ENCODE measurements at regions not wholly inside any gene's neighbourhood (a gene's known extent, or its start where the extent isn't known, plus 50 kb on each side); places are given as distances from the start of the nearest gene placed in this dataset.

DNA sequence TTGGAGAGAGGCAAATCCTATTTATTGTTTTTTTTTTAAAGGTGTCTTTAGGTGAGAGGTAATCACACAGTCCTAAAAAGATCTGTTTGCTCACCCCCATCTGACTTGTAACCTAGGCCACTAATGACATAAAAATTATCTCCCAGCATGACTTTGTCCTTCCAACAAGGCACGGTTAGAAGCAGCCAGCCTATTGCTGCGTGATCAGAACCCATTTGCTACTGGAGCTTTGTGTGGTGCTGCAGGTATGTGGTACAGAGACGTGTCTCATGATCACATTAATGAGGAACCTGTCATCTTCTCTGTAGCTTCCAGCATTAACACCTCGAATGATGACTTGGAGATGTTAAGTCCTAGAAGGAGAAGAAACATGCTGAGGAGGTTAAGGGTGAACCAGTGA lies 555.8 kb upstream of the TLE4 start:
- DNase-seq (ENCODE audit: low read depth) = no peak

GRCh38 chr9:79020276-79020675 lies 551.5 kb upstream of the TLE4 start:
- no peak for DNase-seq (ENCODE audit: low read depth)

GRCh38 chr9:79021084-79021483 lies 550.7 kb upstream of the TLE4 start:
- DNase-seq (ENCODE audit: low read depth) = no peak

- DNase-seq (ENCODE audit: low read depth) = no peak
Measured at GRCh38 chr9:79023134-79023580, 548.6 kb upstream of the TLE4 start.

GRCh38 chr9:79026316-79026715 lies 545.4 kb upstream of the TLE4 start:
- DNase-seq (ENCODE audit: low read depth) = no peak

- DNase-seq (ENCODE audit: low read depth) = no peak
Measured at GRCh38 chr9:79028101-79028500, 543.7 kb upstream of the TLE4 start.

GRCh38 chr9:79034583-79034982 lies 537.2 kb upstream of the TLE4 start:
- no peak for DNase-seq (ENCODE audit: low read depth)

- no peak for DNase-seq (ENCODE audit: low read depth)
Measured at GRCh38 chr9:79037338-79037737, 534.4 kb upstream of the TLE4 start.

DNA sequence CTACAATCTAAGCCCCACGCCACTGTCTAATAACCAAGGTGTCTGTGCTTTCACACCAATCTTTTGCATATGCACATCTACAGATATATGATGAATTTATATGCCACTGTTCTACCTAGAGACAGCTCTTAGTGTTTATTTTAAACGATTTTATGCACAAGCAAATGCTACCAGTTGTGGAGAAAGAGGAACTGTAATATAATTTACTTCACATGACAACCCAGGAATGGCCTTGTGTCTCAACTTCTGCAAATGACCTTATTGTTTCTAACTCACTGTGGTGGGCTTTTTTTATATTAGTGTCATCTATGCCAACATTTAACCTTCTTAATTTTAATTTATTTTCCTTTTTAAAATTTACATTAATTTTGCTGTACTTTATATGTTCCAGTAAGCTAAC lies 531.1 kb upstream of the TLE4 start:
- no peak for DNase-seq (ENCODE audit: low read depth)

DNA sequence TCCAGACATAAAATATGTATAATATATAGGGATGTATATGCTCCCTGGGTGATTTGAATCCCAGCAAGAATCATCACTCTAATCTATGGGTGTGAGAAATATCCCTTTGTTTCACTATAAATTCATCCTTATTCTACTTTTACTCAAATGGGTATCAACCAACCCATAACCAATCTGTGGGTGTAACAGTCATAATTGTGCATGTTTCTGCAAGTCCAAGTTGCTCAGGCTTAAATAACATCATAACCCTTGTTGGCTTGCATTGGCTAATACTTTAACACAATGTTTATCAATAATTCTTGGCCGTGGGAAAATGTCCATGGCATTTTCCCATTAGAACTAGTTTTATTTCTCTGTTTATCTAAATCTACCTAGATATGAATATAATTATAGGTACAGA lies 530.5 kb upstream of the TLE4 start:
- DNase-seq (ENCODE audit: low read depth) = no peak

GRCh38 chr9:79043916-79044315 lies 527.8 kb upstream of the TLE4 start:
- DNase-seq (ENCODE audit: low read depth) = no peak

DNA sequence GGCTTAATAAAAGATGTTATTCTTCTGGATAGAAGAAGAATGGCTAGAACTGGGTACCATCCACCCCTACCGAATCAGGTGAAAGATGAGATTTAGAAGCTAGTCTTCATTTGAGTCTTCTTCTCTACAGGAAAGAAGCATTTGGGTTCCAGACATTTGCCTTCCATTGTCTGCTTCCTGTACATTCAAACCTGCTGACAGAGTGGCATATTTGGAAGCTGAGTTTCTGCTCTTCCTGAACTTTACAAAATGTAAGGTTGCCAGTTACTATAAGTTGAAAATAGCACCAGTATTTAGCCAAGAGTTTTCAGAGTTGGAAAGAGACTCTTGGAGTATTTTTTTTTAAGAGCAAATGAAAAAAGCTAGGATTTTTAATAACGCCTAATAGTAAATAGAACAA lies 525.4 kb upstream of the TLE4 start:
- DNase-seq (ENCODE audit: low read depth) = no peak

- no peak for DNase-seq (ENCODE audit: low read depth)
Measured at GRCh38 chr9:79049371-79049770, 522.4 kb upstream of the TLE4 start.

GRCh38 chr9:79053598-79053997 lies 518.2 kb upstream of the TLE4 start:
- DNase-seq (ENCODE audit: low read depth) = no peak

DNA sequence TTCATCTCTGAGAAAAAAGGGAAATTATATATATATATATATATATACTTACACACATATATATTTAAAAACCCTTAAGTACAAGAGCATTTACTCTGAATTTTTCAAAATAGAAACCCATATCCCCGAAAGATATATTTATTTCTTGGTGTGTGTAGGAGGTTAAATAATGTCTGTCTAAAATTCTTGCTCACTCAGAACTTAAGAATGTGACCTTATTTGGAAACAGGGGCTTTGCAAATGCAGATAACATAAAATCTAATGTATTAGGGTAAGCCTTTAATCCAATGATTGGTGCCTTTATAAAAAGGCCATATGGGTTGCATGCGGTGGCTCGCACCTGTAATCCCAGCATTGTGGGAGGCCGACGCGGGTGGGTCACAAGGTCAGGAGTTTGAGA lies 517.3 kb upstream of the TLE4 start:
- DNase-seq (ENCODE audit: low read depth) = no peak

GRCh38 chr9:79056041-79056440 lies 515.7 kb upstream of the TLE4 start:
- no peak for DNase-seq (ENCODE audit: low read depth)

GRCh38 chr9:79057576-79057975 lies 514.2 kb upstream of the TLE4 start:
- DNase-seq (ENCODE audit: low read depth) = no peak

DNA sequence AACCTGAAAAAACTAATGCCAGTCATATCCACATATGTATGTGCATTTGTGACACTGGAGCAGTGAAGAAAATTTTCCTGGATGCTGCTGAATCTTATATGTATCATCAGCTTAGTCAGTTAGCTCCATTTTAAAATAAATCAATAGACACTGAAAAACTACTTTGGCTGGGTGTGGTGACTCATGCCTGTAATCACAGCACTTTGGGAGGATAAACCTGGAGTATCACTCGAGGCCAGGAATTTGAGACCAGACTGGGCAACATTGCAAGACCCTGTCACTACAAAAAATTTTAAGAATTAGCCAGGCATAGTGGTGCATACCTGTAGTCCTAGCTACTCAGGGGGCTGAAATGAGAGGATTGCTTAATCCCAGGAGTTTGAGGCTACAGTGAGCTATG lies 511.0 kb upstream of the TLE4 start:
- DNase-seq (ENCODE audit: low read depth) = no peak

DNA sequence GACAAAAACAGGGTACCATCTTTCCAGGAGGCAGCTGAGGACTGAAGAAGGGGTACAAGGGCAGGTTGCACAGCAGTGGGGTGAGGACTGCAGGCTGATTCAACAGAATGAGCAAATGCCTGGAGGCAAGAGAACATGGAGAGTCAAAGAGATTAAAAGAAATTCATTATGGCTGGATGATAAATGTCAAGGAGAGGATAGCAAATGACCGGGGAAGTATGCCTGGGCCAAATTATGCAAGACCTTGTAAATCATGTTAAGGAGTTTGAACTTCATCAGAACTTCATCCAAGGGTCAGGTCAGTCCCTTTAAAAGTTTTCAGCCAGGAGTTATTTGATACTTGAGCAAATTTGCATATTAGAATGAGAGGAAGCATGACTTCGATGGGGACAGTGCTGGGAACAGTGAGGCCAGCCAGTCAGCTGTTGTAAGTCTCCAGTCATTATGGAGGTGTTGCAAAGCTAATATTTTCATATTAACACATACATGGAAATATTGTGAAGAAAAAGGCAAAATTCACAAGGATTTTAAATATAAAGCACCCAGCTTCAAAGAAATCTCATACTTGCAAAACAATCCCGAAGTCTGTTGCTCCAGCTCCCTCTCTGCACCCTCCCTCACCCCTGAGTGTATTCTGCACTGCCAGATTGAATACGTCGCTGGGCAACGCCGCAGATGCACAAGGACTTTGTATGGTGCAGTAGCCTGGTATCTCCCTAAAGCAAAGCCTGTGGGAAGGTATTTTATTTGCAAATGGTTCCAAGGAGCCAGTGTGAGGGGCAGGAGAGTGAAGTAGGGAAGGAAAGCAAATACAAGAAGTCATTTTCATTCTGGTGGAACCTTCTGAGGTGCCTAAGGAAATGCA lies 509.8 kb upstream of the TLE4 start:
- no peak for DNase-seq (ENCODE audit: low read depth)

DNA sequence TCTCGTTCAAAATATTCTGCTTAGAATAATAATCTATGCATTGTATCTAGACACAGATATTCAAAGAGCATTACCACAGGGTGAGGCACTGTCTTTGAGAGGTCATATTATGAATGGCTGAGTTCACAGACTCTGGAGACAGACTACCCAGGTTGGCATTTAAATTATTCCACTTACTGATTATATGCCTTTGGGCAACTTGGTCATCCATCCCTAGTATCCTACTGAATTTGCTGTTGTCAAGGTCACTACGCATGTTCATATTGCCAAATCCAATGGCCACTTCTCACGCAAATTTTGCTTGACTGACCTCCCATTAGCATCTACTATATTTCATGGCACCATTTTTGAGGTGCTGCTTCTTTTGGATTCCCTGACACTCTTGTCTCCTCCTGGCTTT lies 498.6 kb upstream of the TLE4 start:
- no peak for DNase-seq (ENCODE audit: low read depth)

DNA sequence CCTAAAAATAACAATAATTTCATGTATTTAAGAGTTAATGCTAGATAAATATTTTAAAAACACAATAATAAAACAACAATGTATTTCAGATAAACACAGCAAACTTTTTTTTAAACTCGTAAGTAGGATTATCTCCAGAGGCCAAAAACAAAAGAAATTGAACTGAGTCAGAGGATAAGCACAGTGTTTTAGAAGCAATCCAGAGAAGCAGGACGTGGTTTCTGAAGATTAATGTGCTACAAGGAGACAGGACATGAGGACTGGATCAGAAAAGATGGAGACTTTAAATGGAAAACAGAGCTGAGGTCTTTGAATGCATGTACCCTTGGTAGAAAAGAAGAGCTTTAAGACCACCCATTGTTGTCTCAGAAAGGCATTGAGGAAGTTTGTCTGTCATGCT lies 491.2 kb upstream of the TLE4 start:
- DNase-seq (ENCODE audit: low read depth) = no peak

DNA sequence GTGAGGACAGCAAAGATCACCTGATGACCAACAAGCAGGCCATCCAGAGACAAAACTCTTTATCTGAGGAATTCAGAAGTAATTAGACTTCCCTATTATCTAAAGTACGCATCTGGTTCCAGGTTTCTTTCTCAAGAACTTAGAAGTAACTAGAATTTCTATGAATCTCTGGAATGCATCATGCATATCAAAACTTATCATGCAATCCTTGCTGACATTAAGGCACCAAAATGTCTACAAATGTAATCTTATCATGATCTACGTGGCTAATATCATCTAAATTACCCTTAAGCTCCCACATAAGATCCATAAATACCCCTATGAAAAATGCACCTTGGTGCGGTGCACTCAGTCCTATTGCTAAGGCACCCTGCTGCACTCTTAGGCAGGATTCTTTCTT lies 488.1 kb upstream of the TLE4 start:
- no peak for DNase-seq (ENCODE audit: low read depth)

- no peak for DNase-seq (ENCODE audit: low read depth)
Measured at GRCh38 chr9:79087133-79087532, 484.6 kb upstream of the TLE4 start.

DNA sequence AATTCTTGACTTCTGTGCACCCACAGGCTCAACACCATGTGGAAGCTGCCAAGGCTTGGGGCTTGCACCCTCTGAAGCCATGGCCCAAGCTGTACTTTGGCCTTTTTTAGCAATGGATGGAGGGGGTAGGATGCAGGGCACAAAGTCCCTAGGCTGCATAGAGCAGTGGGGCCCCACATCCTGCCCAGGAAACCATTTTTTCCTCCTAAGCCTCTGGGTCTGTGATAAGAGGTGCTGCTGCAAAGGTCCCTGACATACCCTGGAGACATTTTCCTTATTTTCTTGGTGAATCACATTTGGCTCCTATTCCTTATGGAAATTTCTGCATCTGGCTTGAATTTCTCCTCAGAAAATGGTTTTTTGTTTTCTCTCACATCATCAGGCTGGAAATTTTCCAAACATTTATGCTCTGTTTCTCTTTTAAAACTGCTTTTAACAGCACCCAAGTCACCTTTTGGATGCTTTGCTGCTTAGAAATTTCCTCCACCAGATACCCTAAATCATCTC lies 482.7 kb upstream of the TLE4 start:
- no peak for DNase-seq (ENCODE audit: low read depth)

All from activated T-cell treated with anti-CD3 and anti-CD28 coated beads for 1 hour (primary cell).